ELF-1 (cell line): ENCODE measurements at regions not wholly inside any gene's neighbourhood (a gene's known extent, or its start where the extent isn't known, plus 50 kb on each side); places are given as distances from the start of the nearest gene placed in this dataset.
A peak's percentile ranks its signal among the peaks of the same experiment; 100 is the strongest.

Experiments used
- DNase-seq: peaks from one replicate; pipeline ENCODE4 v3.0.0-alpha.2; 2016; ENCODE audit warnings: low read depth, low spot score

GRCh38 chr5:165258197-165258771, 1752.9 kb downstream of the MAT2B start:
- DNase-seq = no peak

- DNase-seq = no peak
These were observed 1755.0 kb downstream of the MAT2B start for GRCh38 chr5:165260426-165260825.

GRCh38 chr5:165263536-165263935, 1758.1 kb downstream of the MAT2B start:
- DNase-seq = no peak

GRCh38 chr5:165266939-165267338, 1761.5 kb downstream of the MAT2B start:
- no peak for DNase-seq

GRCh38 chr5:165272436-165272835, 1767.0 kb downstream of the MAT2B start:
- no peak for DNase-seq

GRCh38 chr5:165277661-165278060, 1772.2 kb downstream of the MAT2B start:
- no peak for DNase-seq

- no peak for DNase-seq
These were observed 1777.1 kb downstream of the MAT2B start for GRCh38 chr5:165282491-165282890.

GRCh38 chr5:165286692-165287091, 1781.3 kb downstream of the MAT2B start:
- DNase-seq = no peak

- DNase-seq = no peak
These were observed 1785.1 kb downstream of the MAT2B start for GRCh38 chr5:165290535-165290934.

- no peak for DNase-seq
These were observed 1791.1 kb downstream of the MAT2B start for GRCh38 chr5:165296401-165297130.

- no peak for DNase-seq
These were observed 1798.9 kb downstream of the MAT2B start for GRCh38 chr5:165304193-165304827.

GRCh38 chr5:165305596-165305995, 1800.2 kb downstream of the MAT2B start:
- DNase-seq = no peak

GRCh38 chr5:165309446-165309845, 1804.0 kb downstream of the MAT2B start:
- DNase-seq = no peak

GRCh38 chr5:165310031-165310430, 1804.6 kb downstream of the MAT2B start:
- no peak for DNase-seq

- DNase-seq = no peak
These were observed 1816.5 kb downstream of the MAT2B start for GRCh38 chr5:165321912-165322311.

GRCh38 chr5:165325221-165325620, 1819.8 kb downstream of the MAT2B start:
- no peak for DNase-seq

- no peak for DNase-seq
These were observed 1822.2 kb downstream of the MAT2B start for GRCh38 chr5:165327631-165328030.

- no peak for DNase-seq
These were observed 1823.4 kb downstream of the MAT2B start for GRCh38 chr5:165328846-165329245.

GRCh38 chr5:165333623-165334022, 1828.2 kb downstream of the MAT2B start:
- no peak for DNase-seq

GRCh38 chr5:165334201-165334600, 1828.8 kb downstream of the MAT2B start:
- no peak for DNase-seq

GRCh38 chr5:165349735-165350134, 1844.3 kb downstream of the MAT2B start:
- no peak for DNase-seq

- peak; percentile 10 for DNase-seq
These were observed 1845.9 kb downstream of the MAT2B start for GRCh38 chr5:165351342-165351741.

- DNase-seq = no peak
These were observed 1854.9 kb downstream of the MAT2B start for GRCh38 chr5:165360366-165360765.
